ENCODE measurements at regions not wholly inside any gene's neighbourhood (a gene's known extent, or its start where the extent isn't known, plus 50 kb on each side); places are given as distances from the start of the nearest gene placed in this dataset.

DNA sequence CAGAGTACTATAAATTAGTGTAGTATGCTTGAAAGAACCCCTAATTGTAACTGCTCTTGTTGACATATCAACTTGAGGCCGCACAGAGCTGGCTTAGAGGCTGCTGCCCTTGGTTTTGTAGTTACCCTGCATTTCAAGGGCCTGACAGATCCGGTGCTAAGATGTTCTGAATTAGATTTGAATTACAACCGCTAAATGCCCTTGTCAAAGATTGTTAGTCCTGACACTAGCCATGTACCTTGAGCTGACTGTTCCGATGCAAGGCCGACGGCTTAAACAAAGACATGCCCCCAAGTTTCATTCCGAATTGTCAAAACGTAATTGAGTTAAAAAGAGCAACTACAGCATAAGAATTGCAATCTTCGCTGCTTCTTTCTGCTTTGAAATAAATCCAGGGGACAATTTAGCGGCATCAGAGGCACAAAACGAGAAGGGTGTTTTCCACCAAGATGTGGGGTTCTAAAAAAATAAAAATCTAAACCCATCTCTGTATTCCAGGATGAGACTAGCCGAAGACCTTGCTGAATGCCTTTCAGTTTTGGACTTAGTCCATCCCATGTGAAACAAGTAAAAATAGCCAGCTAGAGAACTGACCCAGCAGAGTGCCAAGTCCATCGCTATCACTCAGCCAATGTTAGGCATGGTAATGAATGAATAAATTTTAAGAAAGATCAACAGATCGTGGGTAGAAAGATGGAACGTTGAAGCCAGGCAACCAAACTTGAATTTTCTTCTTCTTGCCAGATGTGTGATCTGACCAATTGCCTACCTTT is 148.7 kb downstream of the DICER1 start:
- TF ChIP-seq CTCF (IDR thresholded peaks at IDR 0.05) (no peak), EP300 (IDR thresholded peaks at IDR 0.05) (no peak), POLR2A (IDR thresholded peaks at IDR 0.05) (no peak)
